Right hindlimb (tissue), 1 donor: ENCODE measurements at regions not wholly inside any gene's neighbourhood (a gene's known extent, or its start where the extent isn't known, plus 50 kb on each side); places are given as distances from the start of the nearest gene placed in this dataset.
A peak's percentile ranks its signal among the peaks of the same experiment; 100 is the strongest.

Experiments used
- DNase-seq: peaks from one replicate; pipeline ENCODE4 v3.0.0-alpha.2; 2018

- DNase-seq, result no peak
Observed at GRCh38 chr6:21823371-21823770, 229.8 kb downstream of the SOX4 start.

- DNase-seq, result no peak
Observed at GRCh38 chr6:21824431-21825177, 231.1 kb downstream of the SOX4 start.

GRCh38 chr6:21826023-21826422, 232.5 kb downstream of the SOX4 start:
- DNase-seq, result no peak

- DNase-seq, result no peak
Observed at GRCh38 chr6:21826904-21827303, 233.4 kb downstream of the SOX4 start.

GRCh38 chr6:21827425-21828202, 234.1 kb downstream of the SOX4 start:
- no peak for DNase-seq

GRCh38 chr6:21828704-21829103, 235.2 kb downstream of the SOX4 start:
- no peak for DNase-seq

GRCh38 chr6:21829126-21829525, 235.6 kb downstream of the SOX4 start:
- DNase-seq, result no peak

GRCh38 chr6:21831521-21832291, 238.2 kb downstream of the SOX4 start:
- DNase-seq, result no peak

- no peak for DNase-seq
Observed at GRCh38 chr6:21836277-21836676, 242.7 kb downstream of the SOX4 start.

- no peak for DNase-seq
Observed at GRCh38 chr6:21836772-21837425, 243.3 kb downstream of the SOX4 start.

GRCh38 chr6:21840428-21840827, 246.9 kb downstream of the SOX4 start:
- DNase-seq, result no peak

GRCh38 chr6:21842875-21843645, 249.5 kb downstream of the SOX4 start:
- DNase-seq, result no peak

- DNase-seq, result no peak
Observed at GRCh38 chr6:21844120-21844917, 250.8 kb downstream of the SOX4 start.

GRCh38 chr6:21845018-21845417, 251.5 kb downstream of the SOX4 start:
- no peak for DNase-seq

- no peak for DNase-seq
Observed at GRCh38 chr6:21845439-21846140, 252.0 kb downstream of the SOX4 start.

- DNase-seq, result peak; percentile 43
Observed at GRCh38 chr6:21846541-21847451, 253.2 kb downstream of the SOX4 start.

- no peak for DNase-seq
Observed at GRCh38 chr6:21847711-21848480, 254.3 kb downstream of the SOX4 start.

GRCh38 chr6:21850691-21851090, 257.1 kb downstream of the SOX4 start:
- no peak for DNase-seq
